GM03348 (cell line): ENCODE measurements at regions not wholly inside any gene's neighbourhood (a gene's known extent, or its start where the extent isn't known, plus 50 kb on each side); places are given as distances from the start of the nearest gene placed in this dataset.

Experiments
- DNase-seq: peaks from one replicate; pipeline ENCODE4 v3.0.0; 2012; ENCODE audit warnings: low spot score

GRCh38 chr1:114224196-114224907 is 70.7 kb upstream of the SYT6 start:
- DNase-seq = no peak

- no peak for DNase-seq
Measured at GRCh38 chr1:114222920-114223319, 69.3 kb upstream of the SYT6 start.

- peak; percentile 28 for DNase-seq
Measured at GRCh38 chr1:114219172-114219868, 65.7 kb upstream of the SYT6 start.

GRCh38 chr1:114218361-114219171 is 64.9 kb upstream of the SYT6 start:
- DNase-seq = no peak

- DNase-seq = no peak
Measured at GRCh38 chr1:114216431-114217173, 62.9 kb upstream of the SYT6 start.

- peak; percentile 26 for DNase-seq
Measured at GRCh38 chr1:114215436-114215835, 61.8 kb upstream of the SYT6 start.

- DNase-seq = no peak
Measured at GRCh38 chr1:114214016-114214415, 60.3 kb upstream of the SYT6 start.

GRCh38 chr1:114209971-114210370 is 56.3 kb upstream of the SYT6 start:
- DNase-seq = no peak

GRCh38 chr1:114208714-114209113 is 55.0 kb upstream of the SYT6 start:
- no peak for DNase-seq

- no peak for DNase-seq
Measured at GRCh38 chr1:114208106-114208505, 54.4 kb upstream of the SYT6 start.

- no peak for DNase-seq
Measured at GRCh38 chr1:114207635-114208034, 54.0 kb upstream of the SYT6 start.

- DNase-seq = no peak
Measured at GRCh38 chr1:114206392-114206791, 52.7 kb upstream of the SYT6 start.

- no peak for DNase-seq
Measured at GRCh38 chr1:114203595-114204128, 50.0 kb upstream of the SYT6 start.
